ENCODE measurements at regions not wholly inside any gene's neighbourhood (a gene's known extent, or its start where the extent isn't known, plus 50 kb on each side); places are given as distances from the start of the nearest gene placed in this dataset.

DNA sequence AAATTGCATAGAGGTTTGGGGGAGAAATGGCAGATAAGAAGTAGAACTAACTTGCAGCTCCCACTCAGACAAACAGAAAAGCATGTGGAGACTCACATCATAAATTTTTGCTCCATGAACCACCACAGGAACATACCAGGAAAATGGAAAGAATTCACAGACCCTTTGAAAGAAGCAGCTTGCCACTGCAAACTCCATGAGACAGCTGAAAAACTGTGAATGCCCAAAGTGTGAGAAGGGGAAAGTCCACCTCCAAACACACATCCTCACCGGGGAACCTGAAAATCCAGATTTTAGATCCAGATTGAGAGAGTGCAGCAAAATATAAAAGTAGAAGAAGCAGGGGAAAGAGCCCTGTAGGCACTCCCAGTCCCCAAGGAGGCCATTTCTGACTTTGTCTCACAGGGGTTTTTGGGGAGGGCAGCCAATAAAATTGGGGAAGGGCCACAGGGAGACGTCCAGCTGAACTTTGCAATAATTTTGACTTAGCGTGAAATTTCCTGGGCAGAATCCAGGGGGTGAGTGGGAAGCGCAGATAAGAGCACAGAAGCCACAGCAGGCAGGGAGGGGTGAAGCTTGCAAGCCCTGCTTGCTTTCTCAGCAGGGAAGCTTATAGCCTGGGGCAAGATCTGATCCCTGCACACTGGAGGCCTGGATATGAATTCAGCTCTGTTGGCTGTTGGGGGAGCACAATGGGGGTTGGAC is 183.4 kb upstream of the UBE2E2 start:
- no TSS peak for BruUV-seq (replicated peaks)
- no peak overlapping the region for H3K4me2 ChIP-seq (ENCODE audit: insufficient read depth, low read length)
- no peaks in the 10 kb centered on the region for H4K20me1 ChIP-seq (replicated peaks; ENCODE audit: control insufficient read depth, extremely low read depth, insufficient read depth, low read length)
- H3K4me1 ChIP-seq (ENCODE audit: control insufficient read depth, extremely low read depth, insufficient read depth, low read length) = peaks cover 4% of the 10 kb centered on the region
- no peaks in the 10 kb centered on the region for H3K27me3 ChIP-seq (ENCODE audit: control insufficient read depth in 2 of 2, insufficient read depth in 2 of 2, low read length in 2 of 2)
- H3K27ac ChIP-seq (ENCODE audit: insufficient read depth, low read depth, low read length) = no peak overlapping the region
- FAIRE-seq (no peak), DNase-seq (ENCODE audit: low read depth, low spot score) (no peak)
- H3K9me3 ChIP-seq (replicated peaks; ENCODE audit: control insufficient read depth, insufficient read depth, low read length) = no peaks in the 10 kb centered on the region
- ChIA-PET POLR2A (interaction anchor here (0.6 kb wide), 1 partner anchor 385 kb away, joined by 3 read pairs; no protein-coding TSS in a partner anchor), CTCF (no interaction called here)
- no peak overlapping the region for H3K4me3 ChIP-seq (replicated peaks in 1 of 3; ENCODE audit: insufficient read depth in 1 of 3, low read depth in 1 of 3, low read length in 3 of 3)
- no peaks in the 10 kb centered on the region for H3K36me3 ChIP-seq (ENCODE audit: control insufficient read depth in 2 of 2, extremely low read depth in 1 of 2, insufficient read depth in 2 of 2, low read length in 2 of 2)
- intact Hi-C loops (cut with micrococcal nuclease) = loop anchor here (5.0 to 10.0 kb wide), 2 partner anchors 83 to 135 kb away; no protein-coding TSS in a partner anchor
- H3K79me2 ChIP-seq (ENCODE audit: control insufficient read depth, insufficient read depth, low read length) = no peaks in the 10 kb centered on the region
- no peak overlapping the region for H3K9ac ChIP-seq (replicated peaks; ENCODE audit: extremely low read depth, insufficient read depth, low read length)
- TF ChIP-seq, protein P1, sequence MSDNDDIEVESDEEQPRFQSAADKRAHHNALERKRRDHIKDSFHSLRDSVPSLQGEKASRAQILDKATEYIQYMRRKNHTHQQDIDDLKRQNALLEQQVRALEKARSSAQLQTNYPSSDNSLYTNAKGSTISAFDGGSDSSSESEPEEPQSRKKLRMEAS (IDR thresholded peaks at IDR 0.05; ENCODE audit: insufficient read depth, insufficient read length) = no peak
- TF ChIP-seq JUN (IDR thresholded peaks at IDR 0.05; ENCODE audit: borderline replicate concordance, insufficient read depth, insufficient read length, low read depth) = no peak
- TF ChIP-seq POLR2AphosphoS5 (IDR thresholded peaks at IDR 0.05; ENCODE audit: insufficient read depth, low read depth, low read length) = no peak
- TF ChIP-seq GATA2 (IDR thresholded peaks at IDR 0.05; ENCODE audit: insufficient read depth, insufficient read length, low read depth, low read length) = no peak
- TF ChIP-seq, protein P2, sequence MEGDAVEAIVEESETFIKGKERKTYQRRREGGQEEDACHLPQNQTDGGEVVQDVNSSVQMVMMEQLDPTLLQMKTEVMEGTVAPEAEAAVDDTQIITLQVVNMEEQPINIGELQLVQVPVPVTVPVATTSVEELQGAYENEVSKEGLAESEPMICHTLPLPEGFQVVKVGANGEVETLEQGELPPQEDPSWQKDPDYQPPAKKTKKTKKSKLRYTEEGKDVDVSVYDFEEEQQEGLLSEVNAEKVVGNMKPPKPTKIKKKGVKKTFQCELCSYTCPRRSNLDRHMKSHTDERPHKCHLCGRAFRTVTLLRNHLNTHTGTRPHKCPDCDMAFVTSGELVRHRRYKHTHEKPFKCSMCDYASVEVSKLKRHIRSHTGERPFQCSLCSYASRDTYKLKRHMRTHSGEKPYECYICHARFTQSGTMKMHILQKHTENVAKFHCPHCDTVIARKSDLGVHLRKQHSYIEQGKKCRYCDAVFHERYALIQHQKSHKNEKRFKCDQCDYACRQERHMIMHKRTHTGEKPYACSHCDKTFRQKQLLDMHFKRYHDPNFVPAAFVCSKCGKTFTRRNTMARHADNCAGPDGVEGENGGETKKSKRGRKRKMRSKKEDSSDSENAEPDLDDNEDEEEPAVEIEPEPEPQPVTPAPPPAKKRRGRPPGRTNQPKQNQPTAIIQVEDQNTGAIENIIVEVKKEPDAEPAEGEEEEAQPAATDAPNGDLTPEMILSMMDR (IDR thresholded peaks at IDR 0.05; ENCODE audit: extremely low read depth in 1 of 2, insufficient read depth in 1 of 2, low read depth in 1 of 2, low read length in 2 of 2) = no peak
- no peak for TF ChIP-seq POLR2A (IDR thresholded peaks at IDR 0.05; ENCODE audit: low read depth, low read length)
- no peak for TF ChIP-seq MYC (IDR thresholded peaks at IDR 0.05; ENCODE audit: low read depth, low read length)
- no peak for TF ChIP-seq EZH2 (IDR thresholded peaks at IDR 0.05; ENCODE audit: borderline replicate concordance, low read depth, low read length, severe bottlenecking)
- no peak for TF ChIP-seq FOS (IDR thresholded peaks at IDR 0.05; ENCODE audit: borderline replicate concordance, insufficient read depth, low read length)
- H3K9me1 ChIP-seq (replicated peaks; ENCODE audit: control insufficient read depth, extremely low read depth, insufficient read depth, low read length) = no peaks in the 10 kb centered on the region
- H2AFZ ChIP-seq (ENCODE audit: low read depth, low read length) = no peak overlapping the region
- dilution Hi-C loops (cut with MboI; ENCODE audit: extremely low pct_ligation_motif_present, low sequenced_read_pairs) = no loop called here

All from endothelial cell of umbilical vein (primary cell).